ENCODE measurements at regions not wholly inside any gene's neighbourhood (a gene's known extent, or its start where the extent isn't known, plus 50 kb on each side); places are given as distances from the start of the nearest gene placed in this dataset.
"Not testable (repeated sequence)": the region's sequence is repeated elsewhere in the genome, so short reads cannot be mapped to it uniquely, and the experiment has no call there.

DNA sequence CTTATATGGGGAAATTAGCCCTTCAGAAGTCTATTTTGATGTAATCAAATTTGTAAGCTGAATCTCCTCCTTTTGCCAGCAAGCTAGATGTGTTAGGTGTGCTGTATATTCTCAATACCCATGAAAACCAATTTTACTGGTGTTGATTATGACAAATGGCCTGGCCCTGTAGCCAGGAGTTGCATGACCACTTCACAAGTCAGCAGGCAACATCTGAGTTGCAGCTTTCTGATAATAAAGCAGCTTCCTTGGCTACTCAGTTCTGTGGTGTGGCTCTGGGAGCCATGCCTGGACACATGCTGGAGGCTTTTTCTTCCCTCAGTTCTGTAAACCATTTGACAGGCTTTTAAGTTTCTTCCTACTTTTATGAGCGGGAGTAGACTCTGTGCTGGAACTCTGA, 154.1 kb upstream of the CXCL13 start:
- H3K9me3 ChIP-seq (ENCODE audit: control insufficient read depth, insufficient read depth, low read depth, low read length) = no peaks in the 10 kb centered on the region
- TF ChIP-seq ZFHX2 (tag by site-specific recombination; conservative IDR thresholded peaks at IDR 0.05) = no peak
- TF ChIP-seq ZSCAN23 (tag by site-specific recombination; IDR thresholded peaks at IDR 0.05) = no peak
- no peak for TF ChIP-seq ZNF248 (tag by site-specific recombination; IDR thresholded peaks at IDR 0.05)
- TF ChIP-seq, protein P1, sequence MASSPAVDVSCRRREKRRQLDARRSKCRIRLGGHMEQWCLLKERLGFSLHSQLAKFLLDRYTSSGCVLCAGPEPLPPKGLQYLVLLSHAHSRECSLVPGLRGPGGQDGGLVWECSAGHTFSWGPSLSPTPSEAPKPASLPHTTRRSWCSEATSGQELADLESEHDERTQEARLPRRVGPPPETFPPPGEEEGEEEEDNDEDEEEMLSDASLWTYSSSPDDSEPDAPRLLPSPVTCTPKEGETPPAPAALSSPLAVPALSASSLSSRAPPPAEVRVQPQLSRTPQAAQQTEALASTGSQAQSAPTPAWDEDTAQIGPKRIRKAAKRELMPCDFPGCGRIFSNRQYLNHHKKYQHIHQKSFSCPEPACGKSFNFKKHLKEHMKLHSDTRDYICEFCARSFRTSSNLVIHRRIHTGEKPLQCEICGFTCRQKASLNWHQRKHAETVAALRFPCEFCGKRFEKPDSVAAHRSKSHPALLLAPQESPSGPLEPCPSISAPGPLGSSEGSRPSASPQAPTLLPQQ (tag by site-specific recombination; IDR thresholded peaks at IDR 0.05) = no peak
- no peak for TF ChIP-seq HOXC10 (CRISPR knock-in tag; IDR thresholded peaks at IDR 0.05)
- no peak for TF ChIP-seq ZNF791 (tag by site-specific recombination; IDR thresholded peaks at IDR 0.05)
- TF ChIP-seq ZNF354C (tag by site-specific recombination; IDR thresholded peaks at IDR 0.05; ENCODE audit: borderline replicate concordance, low read depth) = no peak
- TF ChIP-seq ZNF211 (tag by site-specific recombination; IDR thresholded peaks at IDR 0.05; ENCODE audit: low read depth) = no peak
- TF ChIP-seq ZNF391 (tag by site-specific recombination; IDR thresholded peaks at IDR 0.05; ENCODE audit: borderline replicate concordance, low read depth) = no peak
- no peak for TF ChIP-seq KLF1 (tag by site-specific recombination; IDR thresholded peaks at IDR 0.05)
- no peak for TF ChIP-seq ZNF701 (tag by site-specific recombination; IDR thresholded peaks at IDR 0.05)
- no peak for TF ChIP-seq IKZF3 (tag by site-specific recombination; IDR thresholded peaks at IDR 0.05)
- TF ChIP-seq ZNF777 (tag by site-specific recombination; IDR thresholded peaks at IDR 0.05; ENCODE audit: borderline replicate concordance) = no peak
- TF ChIP-seq ZNF558 (tag by site-specific recombination; IDR thresholded peaks at IDR 0.05) = no peak
- TF ChIP-seq MYNN (tag by site-specific recombination; IDR thresholded peaks at IDR 0.05; ENCODE audit: borderline replicate concordance) = no peak
- no peak for TF ChIP-seq GLIS1 (tag by site-specific recombination; IDR thresholded peaks at IDR 0.05)
- no peak for TF ChIP-seq ZNF571 (tag by site-specific recombination; IDR thresholded peaks at IDR 0.05)
- H3K27ac ChIP-seq (ENCODE audit: extremely low read depth, low read depth, low read length) = no peak overlapping the region
- no peaks in the 10 kb centered on the region for H3K36me3 ChIP-seq (ENCODE audit: control insufficient read depth in 2 of 2, insufficient read depth in 1 of 2, low read length in 2 of 2)
- ChIA-PET POLR2A (no interaction called here), CTCF (no interaction called here)
- no peak overlapping the region for H3K4me3 ChIP-seq (ENCODE audit: low read depth, low read length)
- no peaks in the 10 kb centered on the region for H3K4me1 ChIP-seq (ENCODE audit: control insufficient read depth, insufficient read depth, low read length)

DNA sequence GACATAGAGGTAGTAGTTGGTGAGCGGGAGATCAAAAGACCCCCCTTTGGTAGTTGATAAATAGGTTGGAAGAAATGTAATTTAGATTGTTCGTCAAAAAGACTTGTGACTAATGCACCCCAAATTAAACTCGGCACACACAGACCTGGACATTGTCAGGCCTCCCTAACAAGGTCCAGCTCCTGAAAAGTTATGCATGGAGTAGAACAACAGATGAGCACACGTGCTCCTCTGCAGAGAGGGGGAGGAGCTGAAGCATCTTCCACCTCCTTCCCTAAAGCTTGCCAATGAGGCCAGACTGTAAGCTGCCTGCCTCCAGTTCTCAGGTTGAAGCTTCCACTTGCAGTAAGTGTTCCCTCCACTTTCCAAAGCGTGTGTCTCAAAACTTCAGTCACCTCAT, 153.5 kb upstream of the CXCL13 start:
- CTCF ChIA-PET, POLR2A ChIA-PET: not testable (repeated sequence)

DNA sequence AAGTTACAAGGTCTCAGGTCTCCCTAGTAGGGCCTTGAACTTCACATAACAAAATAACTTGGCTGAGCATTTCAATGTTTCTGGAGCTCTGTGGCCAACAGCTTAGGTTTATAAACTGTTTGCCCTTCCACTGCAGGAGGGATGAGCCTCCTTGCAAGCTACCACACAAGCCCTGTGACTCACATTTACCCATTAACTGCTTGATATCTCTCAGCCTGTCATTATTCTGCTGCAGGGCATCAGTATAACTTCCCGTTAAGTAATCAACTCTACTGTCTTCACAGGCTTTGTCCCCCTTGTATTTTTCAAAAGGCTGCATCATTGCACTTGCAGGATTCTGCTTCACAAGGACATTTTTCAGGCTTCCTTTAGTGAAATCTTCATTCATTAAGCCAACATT, 151.7 kb upstream of the CXCL13 start:
- TF ChIP-seq, protein P2, sequence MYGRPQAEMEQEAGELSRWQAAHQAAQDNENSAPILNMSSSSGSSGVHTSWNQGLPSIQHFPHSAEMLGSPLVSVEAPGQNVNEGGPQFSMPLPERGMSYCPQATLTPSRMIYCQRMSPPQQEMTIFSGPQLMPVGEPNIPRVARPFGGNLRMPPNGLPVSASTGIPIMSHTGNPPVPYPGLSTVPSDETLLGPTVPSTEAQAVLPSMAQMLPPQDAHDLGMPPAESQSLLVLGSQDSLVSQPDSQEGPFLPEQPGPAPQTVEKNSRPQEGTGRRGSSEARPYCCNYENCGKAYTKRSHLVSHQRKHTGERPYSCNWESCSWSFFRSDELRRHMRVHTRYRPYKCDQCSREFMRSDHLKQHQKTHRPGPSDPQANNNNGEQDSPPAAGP (tag by site-specific recombination; IDR thresholded peaks at IDR 0.05) = no peak
- TF ChIP-seq ZNF560 (tag by site-specific recombination; IDR thresholded peaks at IDR 0.05; ENCODE audit: borderline replicate concordance) (no peak), ZNF571 (tag by site-specific recombination; IDR thresholded peaks at IDR 0.05) (no peak), ZNF423 (tag by site-specific recombination; IDR thresholded peaks at IDR 0.05) (no peak), ZNF239 (tag by site-specific recombination; IDR thresholded peaks at IDR 0.05) (no peak), ZNF274 (IDR thresholded peaks at IDR 0.05; ENCODE audit: low read length) (no peak), ZNF274 (tag by site-specific recombination; IDR thresholded peaks at IDR 0.05; ENCODE audit: borderline replicate concordance) (no peak), ZNF114 (tag by site-specific recombination; IDR thresholded peaks at IDR 0.05) (no peak), OSR2 (tag by site-specific recombination; IDR thresholded peaks at IDR 0.05) (no peak)
- TF ChIP-seq, protein P3, sequence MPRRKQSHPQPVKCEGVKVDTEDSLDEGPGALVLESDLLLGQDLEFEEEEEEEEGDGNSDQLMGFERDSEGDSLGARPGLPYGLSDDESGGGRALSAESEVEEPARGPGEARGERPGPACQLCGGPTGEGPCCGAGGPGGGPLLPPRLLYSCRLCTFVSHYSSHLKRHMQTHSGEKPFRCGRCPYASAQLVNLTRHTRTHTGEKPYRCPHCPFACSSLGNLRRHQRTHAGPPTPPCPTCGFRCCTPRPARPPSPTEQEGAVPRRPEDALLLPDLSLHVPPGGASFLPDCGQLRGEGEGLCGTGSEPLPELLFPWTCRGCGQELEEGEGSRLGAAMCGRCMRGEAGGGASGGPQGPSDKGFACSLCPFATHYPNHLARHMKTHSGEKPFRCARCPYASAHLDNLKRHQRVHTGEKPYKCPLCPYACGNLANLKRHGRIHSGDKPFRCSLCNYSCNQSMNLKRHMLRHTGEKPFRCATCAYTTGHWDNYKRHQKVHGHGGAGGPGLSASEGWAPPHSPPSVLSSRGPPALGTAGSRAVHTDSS (tag by site-specific recombination; IDR thresholded peaks at IDR 0.05) = no peak
- TF ChIP-seq, protein P4, sequence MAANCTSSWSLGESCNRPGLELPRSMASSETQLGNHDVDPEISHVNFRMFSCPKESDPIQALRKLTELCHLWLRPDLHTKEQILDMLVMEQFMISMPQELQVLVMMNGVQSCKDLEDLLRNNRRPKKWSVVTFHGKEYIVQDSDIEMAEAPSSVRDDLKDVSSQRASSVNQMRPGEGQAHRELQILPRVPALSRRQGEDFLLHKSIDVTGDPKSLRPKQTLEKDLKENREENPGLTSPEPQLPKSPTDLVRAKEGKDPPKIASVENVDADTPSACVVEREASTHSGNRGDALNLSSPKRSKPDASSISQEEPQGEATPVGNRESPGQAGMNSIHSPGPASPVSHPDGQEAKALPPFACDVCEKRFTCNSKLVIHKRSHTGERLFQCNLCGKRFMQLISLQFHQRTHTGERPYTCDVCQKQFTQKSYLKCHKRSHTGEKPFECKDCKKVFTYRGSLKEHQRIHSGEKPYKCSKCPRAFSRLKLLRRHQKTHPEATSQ (tag by site-specific recombination; IDR thresholded peaks at IDR 0.05) = no peak
- POLR2A ChIA-PET = no interaction called here
- H3K4me3 ChIP-seq (ENCODE audit: low read depth, low read length) = no peak overlapping the region
- no peaks in the 10 kb centered on the region for H3K9me3 ChIP-seq (ENCODE audit: control insufficient read depth, insufficient read depth, low read depth, low read length)
- H3K27ac ChIP-seq (ENCODE audit: extremely low read depth, low read depth, low read length) = no peak overlapping the region
- CTCF ChIA-PET = interaction anchor here (1.4 kb wide), 1 partner anchor 11 kb away, joined by 6 read pairs; no protein-coding TSS in a partner anchor
- no peaks in the 10 kb centered on the region for H3K4me1 ChIP-seq (ENCODE audit: control insufficient read depth, insufficient read depth, low read length)
- no peaks in the 10 kb centered on the region for H3K36me3 ChIP-seq (ENCODE audit: control insufficient read depth in 2 of 2, insufficient read depth in 1 of 2, low read length in 2 of 2)

More for the DNA sequence above, 153.5 kb upstream of the CXCL13 start:
- not testable (repeated sequence) for H3K9me3 ChIP-seq (ENCODE audit: control insufficient read depth, insufficient read depth, low read depth, low read length); H3K4me1 ChIP-seq (ENCODE audit: control insufficient read depth, insufficient read depth, low read length); H3K27ac ChIP-seq (ENCODE audit: extremely low read depth, low read depth, low read length); H3K36me3 ChIP-seq (ENCODE audit: control insufficient read depth in 2 of 2, insufficient read depth in 1 of 2, low read length in 2 of 2); H3K4me3 ChIP-seq (ENCODE audit: low read depth, low read length)
